Stimulated activated CD8-positive, alpha-beta memory T cell treated with anti-CD3 and anti-CD28 coated beads, Interleukin-4, amount 100 ng/mL, for 1 hour (primary cell): ENCODE measurements at regions not wholly inside any gene's neighbourhood (a gene's known extent, or its start where the extent isn't known, plus 50 kb on each side); places are given as distances from the start of the nearest gene placed in this dataset.
"Not testable (repeated sequence)": the region's sequence is repeated elsewhere in the genome, so short reads cannot be mapped to it uniquely, and the experiment has no call there.

Experiments used
- DNase-seq, 2 donors: peaks; one replicate each; pipeline ENCODE4 v3.0.0-alpha.2; 2020; ENCODE audit warnings: low read depth in 2 of 2, low spot score in 1 of 2

- DNase-seq: no peak
Measured at GRCh38 chr9:80678906-80679305, 1010.4 kb downstream of the TLE1 start.

- DNase-seq: no peak
Measured at GRCh38 chr9:80673496-80673895, 1015.9 kb downstream of the TLE1 start.

- no peak for DNase-seq
Measured at GRCh38 chr9:80665479-80665878, 1023.9 kb downstream of the TLE1 start.

- DNase-seq: no peak
Measured at GRCh38 chr9:80664327-80665210, 1024.8 kb downstream of the TLE1 start.

GRCh38 chr9:80659751-80660150 is 1029.6 kb downstream of the TLE1 start:
- DNase-seq: not testable (repeated sequence)

- DNase-seq: no peak
Measured at GRCh38 chr9:80651044-80651443, 1038.3 kb downstream of the TLE1 start.

GRCh38 chr9:80649496-80649895 is 1039.9 kb downstream of the TLE1 start:
- no peak for DNase-seq

- DNase-seq: no peak
Measured at GRCh38 chr9:80649001-80649420, 1040.3 kb downstream of the TLE1 start.

- no peak for DNase-seq
Measured at GRCh38 chr9:80648336-80648735, 1041.0 kb downstream of the TLE1 start.

GRCh38 chr9:80646211-80646610 is 1043.1 kb downstream of the TLE1 start:
- DNase-seq: no peak

GRCh38 chr9:80644044-80644443 is 1045.3 kb downstream of the TLE1 start:
- no peak for DNase-seq

GRCh38 chr9:80635065-80635464 is 1054.3 kb downstream of the TLE1 start:
- DNase-seq: no peak

GRCh38 chr9:80632041-80632440 is 1057.3 kb downstream of the TLE1 start:
- DNase-seq: no peak

- DNase-seq: no peak
Measured at GRCh38 chr9:80622508-80622907, 1050.7 kb downstream of the TLE4 start.

- no peak for DNase-seq
Measured at GRCh38 chr9:80619356-80619755, 1047.6 kb downstream of the TLE4 start.

- no peak for DNase-seq
Measured at GRCh38 chr9:80615964-80616363, 1044.2 kb downstream of the TLE4 start.

GRCh38 chr9:80605793-80606192 is 1034.0 kb downstream of the TLE4 start:
- DNase-seq: no peak

- no peak for DNase-seq
Measured at GRCh38 chr9:80605129-80605528, 1033.4 kb downstream of the TLE4 start.

GRCh38 chr9:80602291-80602690 is 1030.5 kb downstream of the TLE4 start:
- no peak for DNase-seq

GRCh38 chr9:80596579-80596978 is 1024.8 kb downstream of the TLE4 start:
- DNase-seq: no peak

GRCh38 chr9:80595192-80595591 is 1023.4 kb downstream of the TLE4 start:
- DNase-seq: no peak

- DNase-seq: no peak
Measured at GRCh38 chr9:80592413-80592812, 1020.6 kb downstream of the TLE4 start.

GRCh38 chr9:80586786-80587330 is 1015.1 kb downstream of the TLE4 start:
- DNase-seq: no peak
